ENCODE measurements at regions not wholly inside any gene's neighbourhood (a gene's known extent, or its start where the extent isn't known, plus 50 kb on each side); places are given as distances from the start of the nearest gene placed in this dataset.

- TF ChIP-seq RCOR1 (IDR thresholded peaks at IDR 0.05; ENCODE audit: insufficient replicate concordance, low read length), result no peak
- TF ChIP-seq, protein P1, sequence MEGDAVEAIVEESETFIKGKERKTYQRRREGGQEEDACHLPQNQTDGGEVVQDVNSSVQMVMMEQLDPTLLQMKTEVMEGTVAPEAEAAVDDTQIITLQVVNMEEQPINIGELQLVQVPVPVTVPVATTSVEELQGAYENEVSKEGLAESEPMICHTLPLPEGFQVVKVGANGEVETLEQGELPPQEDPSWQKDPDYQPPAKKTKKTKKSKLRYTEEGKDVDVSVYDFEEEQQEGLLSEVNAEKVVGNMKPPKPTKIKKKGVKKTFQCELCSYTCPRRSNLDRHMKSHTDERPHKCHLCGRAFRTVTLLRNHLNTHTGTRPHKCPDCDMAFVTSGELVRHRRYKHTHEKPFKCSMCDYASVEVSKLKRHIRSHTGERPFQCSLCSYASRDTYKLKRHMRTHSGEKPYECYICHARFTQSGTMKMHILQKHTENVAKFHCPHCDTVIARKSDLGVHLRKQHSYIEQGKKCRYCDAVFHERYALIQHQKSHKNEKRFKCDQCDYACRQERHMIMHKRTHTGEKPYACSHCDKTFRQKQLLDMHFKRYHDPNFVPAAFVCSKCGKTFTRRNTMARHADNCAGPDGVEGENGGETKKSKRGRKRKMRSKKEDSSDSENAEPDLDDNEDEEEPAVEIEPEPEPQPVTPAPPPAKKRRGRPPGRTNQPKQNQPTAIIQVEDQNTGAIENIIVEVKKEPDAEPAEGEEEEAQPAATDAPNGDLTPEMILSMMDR (conservative IDR thresholded peaks at IDR 0.05; ENCODE audit: low read depth, low read length), result no peak
Observed at GRCh38 chr4:20622701-20623100, 77.6 kb upstream of the PACRGL start.
